Endothelial cell of umbilical vein (primary cell): ENCODE measurements at regions not wholly inside any gene's neighbourhood (a gene's known extent, or its start where the extent isn't known, plus 50 kb on each side); places are given as distances from the start of the nearest gene placed in this dataset.

ENCODE experiments used
- CTCF ChIP-seq, 2 donors: IDR thresholded peaks; 1 replicate in 1 of 2; 2 replicates in 1 of 2; pipeline ENCODE4 v1.5.1; 2011; ENCODE audit warnings: low read length in 2 of 2, mild to moderate bottlenecking in 2 of 2, moderate library complexity in 2 of 2, control low read depth in 1 of 2, inconsistent platforms in 1 of 2, low read depth in 1 of 2; ENCODE audit not compliant: insufficient read depth in 1 of 2; ENCODE audit errors: extremely low read depth in 1 of 2
- POLR2A ChIP-seq: IDR thresholded peaks from 2 replicates; pipeline ENCODE4 v1.6.1; 2012; ENCODE audit warnings: low read depth, mild to moderate bottlenecking, control low read depth, low read length
- TF ChIP-seq, protein P1 (sequence below): IDR thresholded peaks from 2 replicates; pipeline ENCODE4 v1.6.1; 2011; ENCODE audit not compliant: insufficient read depth, insufficient read length

GRCh38 chr6:142621822-142622221, 320.0 kb downstream of the ADGRG6 start:
- TF ChIP-seq POLR2A (no peak), CTCF (IDR thresholded peaks at IDR 0.05; ENCODE audit: extremely low read depth in 1 of 2, insufficient read depth in 1 of 2, low read depth in 1 of 2, low read length in 2 of 2) (no peak)
- TF ChIP-seq, protein P1, sequence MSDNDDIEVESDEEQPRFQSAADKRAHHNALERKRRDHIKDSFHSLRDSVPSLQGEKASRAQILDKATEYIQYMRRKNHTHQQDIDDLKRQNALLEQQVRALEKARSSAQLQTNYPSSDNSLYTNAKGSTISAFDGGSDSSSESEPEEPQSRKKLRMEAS, result no peak
